H1 (cell line): ENCODE measurements at regions not wholly inside any gene's neighbourhood (a gene's known extent, or its start where the extent isn't known, plus 50 kb on each side); places are given as distances from the start of the nearest gene placed in this dataset.

Experiments
- CTCF ChIA-PET: fragments of 300-600 bp; sonication (Branson Sonifier 250); formaldehyde crosslinking; loops from one replicate; lab custom pipeline; 2021; ENCODE audit not compliant: partially characterized antibody; lab: Charles Lee
- POLR2A ChIA-PET: fragments of 300-600 bp; sonication (Branson Sonifier 250); formaldehyde crosslinking; loops from one replicate; lab custom pipeline; 2021; ENCODE audit warnings: inconsistent platforms; ENCODE audit not compliant: partially characterized antibody; lab: Charles Lee
- DNase-seq, 2 experiments: peaks; one replicate each; pipeline versions ENCODE4 v3.0.0 to v3.0.0-alpha.2; 2010 to 2022; ENCODE audit warnings: low spot score in 2 of 2, low read depth in 1 of 2, mixed read lengths in 1 of 2
- FAIRE-seq: peaks from 2 replicates; lab custom pipeline; 2011; peaks lifted over from hg19 to GRCh38; lab: Jason Lieb, UNC
- H2AFZ ChIP-seq: 2 replicates; pipeline ENCODE4 v1.8.1; 2012; ENCODE audit warnings: low read length, inconsistent platforms
- H2AK5ac ChIP-seq: 2 replicates; pipeline ENCODE4 v1.6.1; 2013; ENCODE audit warnings: low read depth, low read length
- H2BK120ac ChIP-seq: replicated peaks from 2 replicates; pipeline ENCODE3; 2013; ENCODE audit warnings: low read depth, low read length, inconsistent platforms
- H2BK12ac ChIP-seq: 2 replicates; pipeline ENCODE4 v1.6.1; 2013; ENCODE audit warnings: low read depth, low read length
- H2BK15ac ChIP-seq: 2 replicates; pipeline ENCODE4 v1.6.1; 2013; ENCODE audit warnings: low read length
- H2BK20ac ChIP-seq: 2 replicates; pipeline ENCODE4 v1.6.1; 2013; ENCODE audit warnings: low read length
- H2BK5ac ChIP-seq: 2 replicates; pipeline ENCODE4 v1.6.1; 2013; ENCODE audit warnings: low read depth, low read length
- H3K14ac ChIP-seq: 2 replicates; pipeline ENCODE4 v1.6.1; 2013; ENCODE audit warnings: inconsistent platforms; ENCODE audit not compliant: insufficient read length
- H3K18ac ChIP-seq: 2 replicates; pipeline ENCODE4 v1.6.1; 2013; ENCODE audit warnings: low read length; ENCODE audit errors: extremely low read depth
- H3K23ac ChIP-seq: 2 replicates; pipeline ENCODE4 v1.6.1; 2013; ENCODE audit warnings: inconsistent platforms; ENCODE audit not compliant: insufficient read length
- H3K23me2 ChIP-seq: 2 replicates; pipeline ENCODE4 v1.6.1; 2013; ENCODE audit warnings: low read depth, low read length
- H3K27ac ChIP-seq: 2 replicates; pipeline ENCODE4 v1.6.1; 2011; ENCODE audit warnings: low read depth, low read length, inconsistent platforms
- H3K27me3 ChIP-seq, 4 experiments: replicated peaks in 1 of 4; 1 replicate in 1 of 4; 2 replicates in 3 of 4; pipeline versions ENCODE4 v1.6.1 to v1.8.1; 2011 to 2013; ENCODE audit warnings: low read length in 3 of 4, mild to moderate bottlenecking in 3 of 4, inconsistent platforms in 2 of 4, mixed read lengths in 2 of 4, moderate library complexity in 1 of 4; ENCODE audit not compliant: control insufficient read depth in 3 of 4, insufficient read depth in 3 of 4; ENCODE audit errors: extremely low read depth in 1 of 4
- H3K36me3 ChIP-seq, 4 experiments: 2 replicates each; pipeline versions ENCODE4 v1.6.1 to v1.8.1; 2011 to 2013; ENCODE audit warnings: mild to moderate bottlenecking in 4 of 4, low read length in 3 of 4, moderate library complexity in 2 of 4, control low read depth in 1 of 4, inconsistent platforms in 1 of 4; ENCODE audit not compliant: insufficient read depth in 4 of 4, control insufficient read depth in 2 of 4
- H3K4ac ChIP-seq: replicated peaks from 2 replicates; pipeline ENCODE3; 2013; ENCODE audit warnings: low read length, low read depth, mixed read lengths, inconsistent platforms; ENCODE audit not compliant: insufficient read length
- H3K4me1 ChIP-seq, 4 experiments: replicated peaks in 1 of 4; 1 replicate in 1 of 4; 2 replicates in 3 of 4; pipeline versions ENCODE4 v1.6.1 to v1.8.1; 2011 to 2013; ENCODE audit warnings: low read length in 3 of 4, inconsistent platforms in 2 of 4, mixed read lengths in 1 of 4; ENCODE audit not compliant: insufficient read depth in 4 of 4, control insufficient read depth in 3 of 4
- H3K4me2 ChIP-seq, 2 experiments: 2 replicates each; pipeline versions ENCODE4 v1.6.1 to v1.8.1; 2011 to 2013; ENCODE audit warnings: low read depth in 2 of 2, low read length in 2 of 2, control low read depth in 1 of 2, inconsistent platforms in 1 of 2, mild to moderate bottlenecking in 1 of 2; ENCODE audit not compliant: insufficient read depth in 1 of 2
- H3K4me3 ChIP-seq, 4 experiments: fragments of 200-600, 300-600 bp in 1 of 4; sonication (generic), shearing (Covaris generic), sonication (Bioruptor Twin) in 1 of 4; 2 replicates each; pipeline versions ENCODE4 v1.5.1 to v1.8.1; 2011 to 2016; ENCODE audit warnings: low read length in 4 of 4, low read depth in 3 of 4, control low read depth in 2 of 4, inconsistent platforms in 2 of 4, mild to moderate bottlenecking in 2 of 4, mixed read lengths in 1 of 4, moderate library complexity in 1 of 4; ENCODE audit not compliant: insufficient read depth in 2 of 4; ENCODE audit errors: extremely low read depth in 1 of 4
- H3K56ac ChIP-seq: replicated peaks from 2 replicates; pipeline ENCODE3; 2013; ENCODE audit warnings: low read depth, mild to moderate bottlenecking, mixed read lengths, low read length, inconsistent platforms; ENCODE audit not compliant: insufficient read length
- H3K79me1 ChIP-seq: 2 replicates; pipeline ENCODE4 v1.6.1; 2013; ENCODE audit warnings: low read depth, low read length, control low read depth
- H3K79me2 ChIP-seq, 2 experiments: 2 replicates each; pipeline versions ENCODE4 v1.6.1 to v1.8.1; 2012 to 2013; ENCODE audit warnings: low read length in 2 of 2, mild to moderate bottlenecking in 2 of 2, inconsistent platforms in 1 of 2; ENCODE audit not compliant: insufficient read depth in 2 of 2, control insufficient read depth in 1 of 2
- H3K9ac ChIP-seq, 4 experiments: replicated peaks in 1 of 4; 1 replicate in 1 of 4; 2 replicates in 3 of 4; pipeline versions ENCODE4 v1.6.1 to v1.8.1; 2011 to 2013; ENCODE audit warnings: low read depth in 3 of 4, low read length in 3 of 4, control low read depth in 2 of 4, mild to moderate bottlenecking in 2 of 4, moderate library complexity in 2 of 4, inconsistent platforms in 1 of 4; ENCODE audit errors: extremely low read depth in 1 of 4
- H3K9me3 ChIP-seq, 2 experiments: 2 replicates each; pipeline versions ENCODE4 v1.6.1 to v1.8.1; 2012 to 2013; ENCODE audit warnings: mild to moderate bottlenecking in 2 of 2, moderate library complexity in 2 of 2, control low read depth in 1 of 2, inconsistent platforms in 1 of 2, low read depth in 1 of 2, low read length in 1 of 2, mixed read lengths in 1 of 2; ENCODE audit not compliant: insufficient read depth in 2 of 2
- H4K20me1 ChIP-seq, 2 experiments: replicated peaks in 1 of 2; 2 replicates each; pipeline versions ENCODE3 to v1.8.1; 2011 to 2013; ENCODE audit warnings: inconsistent platforms in 2 of 2, low read length in 2 of 2, mild to moderate bottlenecking in 1 of 2; ENCODE audit not compliant: insufficient read depth in 2 of 2, control insufficient read depth in 1 of 2
- H4K5ac ChIP-seq: 2 replicates; pipeline ENCODE4 v1.6.1; 2013; ENCODE audit warnings: low read length, low read depth, mixed read lengths, inconsistent platforms; ENCODE audit not compliant: insufficient read length
- H4K8ac ChIP-seq: 2 replicates; pipeline ENCODE4 v1.8.0; 2013; ENCODE audit warnings: mild to moderate bottlenecking, moderate library complexity, low read length, inconsistent platforms; ENCODE audit not compliant: insufficient read depth; ENCODE audit errors: extremely low read depth
- H4K91ac ChIP-seq: replicated peaks from 2 replicates; pipeline ENCODE3; 2013; ENCODE audit warnings: low read length, mixed read lengths, inconsistent platforms; ENCODE audit not compliant: insufficient read length
- ASH2L ChIP-seq: fragments of 200-600, 300-600 bp; sonication (generic); IDR thresholded peaks from one replicate; pipeline ENCODE4 v1.7.1; 2017; ENCODE audit warnings: low read length
- ATF3 ChIP-seq: IDR thresholded peaks from 2 replicates; pipeline ENCODE4 v1.6.1; 2011; ENCODE audit warnings: low read depth, mild to moderate bottlenecking, low read length; ENCODE audit not compliant: insufficient read depth
- CBX5 ChIP-seq: fragments of 300-800, 300-1000 bp; sonication (generic); IDR thresholded peaks from 2 replicates; pipeline ENCODE4 v1.7.1; 2016; ENCODE audit warnings: antibody characterized with exemption, low read length, low read depth
- POLR2A ChIP-seq, 2 experiments: IDR thresholded peaks; 1 replicate in 1 of 2; 2 replicates in 1 of 2; pipeline ENCODE4 v1.6.1; 2011; ENCODE audit warnings: low read depth in 2 of 2, low read length in 2 of 2, mild to moderate bottlenecking in 2 of 2; ENCODE audit errors: control extremely low read depth in 1 of 2
- SIN3A ChIP-seq, 2 experiments: IDR thresholded peaks in 1 of 2; conservative IDR thresholded peaks in 1 of 2; 2 replicates each; pipeline ENCODE4 v1.6.1; 2011 to 2012; ENCODE audit warnings: low read length in 2 of 2, improper control_type of control experiment in 1 of 2, low read depth in 1 of 2, mild to moderate bottlenecking in 1 of 2
- TBP ChIP-seq: IDR thresholded peaks from 2 replicates; pipeline ENCODE4 v1.6.1; 2011; ENCODE audit warnings: low read depth, low read length, improper control_type of control experiment
- WGBS, 2 experiments: shearing (Covaris generic) in 1 of 2; methylation state at CpG; one replicate each; pipeline versions ENCODE4 v1.1.6 to v1.1.7; 2013 to 2015; ENCODE audit warnings: low lambda C conversion rate in 2 of 2, mixed read lengths in 2 of 2, inconsistent platforms in 1 of 2, low coverage in 1 of 2, missing lambda C conversion rate in 1 of 2; ENCODE audit not compliant: insufficient replicate concordance in 2 of 2, insufficient coverage in 1 of 2, insufficient read length in 1 of 2; ENCODE audit errors: extremely low coverage in 1 of 2, missing lambda C conversion rate in 1 of 2; 5-methylcytosine and 5-hydroxymethylcytosine counted together

- POLR2A ChIA-PET = no interaction called here
Measured at GRCh38 chr1:221234791-221235190, 355.5 kb downstream of the HLX start.

More at GRCh38 chr1:221234791-221235190, 355.5 kb downstream of the HLX start:
- no peak overlapping the region for H3K9ac ChIP-seq
- no peaks in the 10 kb centered on the region for H3K36me3 ChIP-seq
- no peak for FAIRE-seq
- no peaks in the 10 kb centered on the region; a peak in 1 of 7 replicates for H3K27me3 ChIP-seq
- TF ChIP-seq CBX5 (no peak), TBP (no peak), ASH2L (no peak), SIN3A (conservative IDR thresholded peaks at IDR 0.05 in 1 of 2, IDR thresholded peaks at IDR 0.05 in 1 of 2; ENCODE audit: low read depth in 1 of 2, low read length in 2 of 2) (no peak), POLR2A (IDR thresholded peaks at IDR 0.05; ENCODE audit: control extremely low read depth in 1 of 2, low read depth in 2 of 2, low read length in 2 of 2) (no peak), ATF3 (no peak)
- H3K4ac ChIP-seq = no peak overlapping the region
- H2BK120ac ChIP-seq = no peak overlapping the region
- no peak overlapping the region for H4K91ac ChIP-seq
- H3K79me2 ChIP-seq = no peaks in the 10 kb centered on the region
- H3K56ac ChIP-seq = no peak overlapping the region
- no peak overlapping the region for H3K4me3 ChIP-seq
- H2BK5ac ChIP-seq = no peak overlapping the region
- no peak overlapping the region for H3K23ac ChIP-seq
- no peak for DNase-seq
- no peaks in the 10 kb centered on the region for H4K20me1 ChIP-seq
- no peak overlapping the region for H2AK5ac ChIP-seq
- H3K18ac ChIP-seq = no peak overlapping the region
- WGBS, 2 experiments = 89% methylated on average over 2 of the region's 2 CpGs; no CpG with 5 or more reads in 1 of the 2 experiments
- peaks cover 0 to 4% of the 10 kb centered on the region in 2 experiments; a peak in 1 of 4 replicates for H3K9me3 ChIP-seq
- H2AFZ ChIP-seq = no peak overlapping the region
- H3K14ac ChIP-seq = no peak overlapping the region
- H3K79me1 ChIP-seq = no peaks in the 10 kb centered on the region
- CTCF ChIA-PET = no interaction called here
- no peak overlapping the region for H2BK20ac ChIP-seq
- H4K5ac ChIP-seq = no peak overlapping the region
- no peak overlapping the region for H4K8ac ChIP-seq
- H3K4me1 ChIP-seq = no peaks in the 10 kb centered on the region
- H3K27ac ChIP-seq = no peak overlapping the region
- no peaks in the 10 kb centered on the region for H3K23me2 ChIP-seq
- H2BK15ac ChIP-seq = no peak overlapping the region
- no peak overlapping the region for H3K4me2 ChIP-seq
- no peak overlapping the region for H2BK12ac ChIP-seq
